ENCODE measurements at regions not wholly inside any gene's neighbourhood (a gene's known extent, or its start where the extent isn't known, plus 50 kb on each side); places are given as distances from the start of the nearest gene placed in this dataset.

- DNase-seq = no peak
Observed at GRCh38 chr15:85890620-85890980, 95.9 kb upstream of the KLHL25 start.

GRCh38 chr15:85891470-85891869 is 96.7 kb upstream of the KLHL25 start:
- DNase-seq = no peak

- DNase-seq = no peak
Observed at GRCh38 chr15:85892232-85892631, 97.5 kb upstream of the KLHL25 start.

- DNase-seq = no peak
Observed at GRCh38 chr15:85897207-85897894, 102.6 kb upstream of the KLHL25 start.

- no peak for DNase-seq
Observed at GRCh38 chr15:85897895-85898717, 103.4 kb upstream of the KLHL25 start.

- DNase-seq = no peak
Observed at GRCh38 chr15:85899927-85900326, 105.2 kb upstream of the KLHL25 start.

- no peak for DNase-seq
Observed at GRCh38 chr15:85905751-85906450, 111.2 kb upstream of the KLHL25 start.

GRCh38 chr15:85906640-85907039 is 111.9 kb upstream of the KLHL25 start:
- no peak for DNase-seq

- no peak for DNase-seq
Observed at GRCh38 chr15:85910834-85911233, 116.1 kb upstream of the KLHL25 start.

GRCh38 chr15:85913461-85913860 is 118.7 kb upstream of the KLHL25 start:
- DNase-seq = no peak

- no peak for DNase-seq
Observed at GRCh38 chr15:85920956-85921355, 126.2 kb upstream of the KLHL25 start.

- DNase-seq = no peak
Observed at GRCh38 chr15:85924088-85924487, 129.4 kb upstream of the KLHL25 start.

GRCh38 chr15:85925649-85926237 is 131.0 kb upstream of the KLHL25 start:
- DNase-seq = no peak

- no peak for DNase-seq
Observed at GRCh38 chr15:85926834-85927233, 132.1 kb upstream of the KLHL25 start.

- no peak for DNase-seq
Observed at GRCh38 chr15:85927931-85928537, 133.3 kb upstream of the KLHL25 start.

GRCh38 chr15:85929786-85930185 is 135.1 kb upstream of the KLHL25 start:
- DNase-seq = no peak

GRCh38 chr15:85932391-85932790 is 137.7 kb upstream of the KLHL25 start:
- no peak for DNase-seq

GRCh38 chr15:85934691-85935090 is 140.0 kb upstream of the KLHL25 start:
- DNase-seq = no peak

GRCh38 chr15:85935182-85935581 is 140.5 kb upstream of the KLHL25 start:
- no peak for DNase-seq

- DNase-seq = no peak
Observed at GRCh38 chr15:85937661-85938060, 142.0 kb upstream of the AGBL1 start.

GRCh38 chr15:85941186-85941855 is 138.3 kb upstream of the AGBL1 start:
- no peak for DNase-seq

- DNase-seq = no peak
Observed at GRCh38 chr15:85942632-85943031, 137.0 kb upstream of the AGBL1 start.
